Type B pancreatic cell (in vitro differentiated cells): ENCODE measurements at regions not wholly inside any gene's neighbourhood (a gene's known extent, or its start where the extent isn't known, plus 50 kb on each side); places are given as distances from the start of the nearest gene placed in this dataset.

ENCODE experiments used
- DNase-seq: peaks from one replicate; pipeline ENCODE4 v3.0.0; 2021; ENCODE audit warnings: mixed read lengths; ENCODE audit not compliant: unreplicated experiment; ENCODE audit errors: extremely low spot score
- H3K27ac Mint-ChIP-seq: 2 replicates; pipeline ENCODE4 v1.8.0; 2021; ENCODE audit warnings: mild to moderate bottlenecking, mixed read lengths
- H3K27me3 Mint-ChIP-seq: 2 replicates; pipeline ENCODE4 v1.8.0; 2021; ENCODE audit warnings: mixed read lengths
- H3K36me3 Mint-ChIP-seq: 2 replicates; pipeline ENCODE4 v1.8.0; 2021; ENCODE audit warnings: mixed read lengths
- H3K4me1 Mint-ChIP-seq: one replicate; pipeline ENCODE4 v1.8.0; 2021; ENCODE audit warnings: mixed read lengths; ENCODE audit not compliant: unreplicated experiment
- H3K4me3 Mint-ChIP-seq: 2 replicates; pipeline ENCODE4 v1.8.0; 2021; ENCODE audit warnings: mild to moderate bottlenecking, mixed read lengths
- H3K9me3 Mint-ChIP-seq: 2 replicates; pipeline ENCODE4 v1.8.0; 2021; ENCODE audit warnings: mixed read lengths
- TF ChIP-seq, protein P1 (sequence below): fragments of 200-600 bp; sonication (generic); conservative IDR thresholded peaks from 2 replicates; pipeline ENCODE4 v1.5.0; 2021; ENCODE audit warnings: antibody characterized with exemption, mild to moderate bottlenecking

DNA sequence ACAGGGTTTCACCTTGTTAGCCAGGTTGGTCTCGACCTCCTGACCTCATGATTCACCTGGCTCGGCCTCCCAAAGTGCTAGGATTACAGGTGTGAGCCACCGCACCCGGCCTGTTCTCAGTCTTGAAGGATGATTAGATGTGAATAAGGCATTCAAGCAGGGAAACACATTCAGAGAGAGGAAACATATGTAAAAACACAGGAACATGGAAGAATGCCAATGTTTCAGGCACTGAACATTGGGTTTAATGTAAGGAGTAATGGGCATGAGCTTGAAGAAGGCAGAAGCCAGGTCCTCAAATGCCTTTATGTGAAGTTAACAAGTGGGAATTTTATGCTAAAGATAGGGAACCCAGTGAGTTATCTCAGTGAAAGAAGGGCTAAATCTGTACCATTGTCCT lies 74.3 kb downstream of the ARL4A start:
- Mint-ChIP-seq H3K9me3 (peaks cover 7% of the 10 kb centered on the region), H3K4me1 (peaks cover 6% of the 10 kb centered on the region), H3K4me3 (no peak overlapping the region), H3K27me3 (peaks cover 4% of the 10 kb centered on the region), H3K27ac (no peak overlapping the region), H3K36me3 (no peaks in the 10 kb centered on the region)
- no peak for DNase-seq
- TF ChIP-seq, protein P1, sequence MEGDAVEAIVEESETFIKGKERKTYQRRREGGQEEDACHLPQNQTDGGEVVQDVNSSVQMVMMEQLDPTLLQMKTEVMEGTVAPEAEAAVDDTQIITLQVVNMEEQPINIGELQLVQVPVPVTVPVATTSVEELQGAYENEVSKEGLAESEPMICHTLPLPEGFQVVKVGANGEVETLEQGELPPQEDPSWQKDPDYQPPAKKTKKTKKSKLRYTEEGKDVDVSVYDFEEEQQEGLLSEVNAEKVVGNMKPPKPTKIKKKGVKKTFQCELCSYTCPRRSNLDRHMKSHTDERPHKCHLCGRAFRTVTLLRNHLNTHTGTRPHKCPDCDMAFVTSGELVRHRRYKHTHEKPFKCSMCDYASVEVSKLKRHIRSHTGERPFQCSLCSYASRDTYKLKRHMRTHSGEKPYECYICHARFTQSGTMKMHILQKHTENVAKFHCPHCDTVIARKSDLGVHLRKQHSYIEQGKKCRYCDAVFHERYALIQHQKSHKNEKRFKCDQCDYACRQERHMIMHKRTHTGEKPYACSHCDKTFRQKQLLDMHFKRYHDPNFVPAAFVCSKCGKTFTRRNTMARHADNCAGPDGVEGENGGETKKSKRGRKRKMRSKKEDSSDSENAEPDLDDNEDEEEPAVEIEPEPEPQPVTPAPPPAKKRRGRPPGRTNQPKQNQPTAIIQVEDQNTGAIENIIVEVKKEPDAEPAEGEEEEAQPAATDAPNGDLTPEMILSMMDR: no peak

DNA sequence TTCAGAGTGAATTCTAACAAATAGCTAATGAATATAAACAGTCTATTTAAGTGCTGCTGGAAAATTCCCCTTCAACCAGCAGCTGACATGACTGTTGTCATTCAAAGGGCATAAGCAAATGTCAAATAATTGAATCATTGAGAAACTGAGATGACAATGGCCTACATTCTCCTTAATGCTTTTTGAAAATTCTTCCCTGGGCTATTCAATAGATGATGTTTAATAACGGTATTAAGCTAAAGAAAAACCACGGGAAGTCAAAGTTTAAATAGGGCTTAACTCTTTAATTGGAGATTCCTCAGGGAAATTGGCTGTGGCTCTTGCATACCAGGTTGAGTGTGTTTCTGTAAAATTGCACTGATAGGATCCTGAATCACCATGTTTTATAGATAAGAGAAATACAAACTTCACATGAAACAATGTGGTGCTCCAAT lies 77.0 kb downstream of the ARL4A start:
- no peak for DNase-seq

DNA sequence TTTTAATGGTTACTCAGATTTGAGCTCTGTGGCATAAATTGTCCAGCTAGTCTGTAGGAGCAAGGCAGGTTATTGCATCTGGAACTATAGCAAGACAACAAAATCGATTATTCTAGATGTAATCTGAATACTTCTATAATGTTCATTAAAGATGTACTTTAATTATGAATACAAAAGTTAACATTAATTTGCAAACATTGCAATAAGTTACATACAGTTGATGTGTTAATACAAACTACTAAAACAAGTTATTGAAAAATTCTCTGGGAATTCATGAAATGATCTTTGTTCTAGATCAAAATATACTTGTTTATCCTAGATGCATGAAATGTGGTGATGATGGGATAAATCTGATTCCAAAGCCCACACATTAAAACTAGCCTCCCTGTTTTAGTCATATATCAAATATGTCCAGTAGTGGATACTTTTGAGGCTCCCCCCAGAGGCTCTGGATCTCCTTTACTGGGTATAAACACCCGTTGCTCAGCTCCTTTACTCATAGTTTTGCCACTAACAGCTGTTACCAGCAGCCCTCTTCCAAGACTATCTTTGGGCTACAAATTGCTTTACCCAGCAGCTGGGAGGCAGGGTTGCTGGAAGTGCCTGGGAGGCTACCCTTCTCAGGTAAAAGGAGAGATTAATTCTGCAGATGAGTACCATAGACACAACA lies 78.1 kb downstream of the ARL4A start:
- peaks cover 10% of the 10 kb centered on the region for H3K4me1 Mint-ChIP-seq
- no peak for DNase-seq
- H3K27me3 Mint-ChIP-seq: peaks cover 4% of the 10 kb centered on the region
- no peaks in the 10 kb centered on the region for H3K9me3 Mint-ChIP-seq
- H3K4me3 Mint-ChIP-seq: no peak overlapping the region
- no peak overlapping the region for H3K27ac Mint-ChIP-seq
- TF ChIP-seq, protein P1: no peak
- no peaks in the 10 kb centered on the region for H3K36me3 Mint-ChIP-seq

More for the DNA sequence above, 77.0 kb downstream of the ARL4A start:
- TF ChIP-seq, protein P1: no peak
- Mint-ChIP-seq H3K4me1 (peaks cover 3% of the 10 kb centered on the region), H3K4me3 (no peak overlapping the region), H3K27ac (no peak overlapping the region), H3K27me3 (peaks cover 4% of the 10 kb centered on the region), H3K9me3 (peaks cover 7% of the 10 kb centered on the region), H3K36me3 (no peaks in the 10 kb centered on the region)

DNA sequence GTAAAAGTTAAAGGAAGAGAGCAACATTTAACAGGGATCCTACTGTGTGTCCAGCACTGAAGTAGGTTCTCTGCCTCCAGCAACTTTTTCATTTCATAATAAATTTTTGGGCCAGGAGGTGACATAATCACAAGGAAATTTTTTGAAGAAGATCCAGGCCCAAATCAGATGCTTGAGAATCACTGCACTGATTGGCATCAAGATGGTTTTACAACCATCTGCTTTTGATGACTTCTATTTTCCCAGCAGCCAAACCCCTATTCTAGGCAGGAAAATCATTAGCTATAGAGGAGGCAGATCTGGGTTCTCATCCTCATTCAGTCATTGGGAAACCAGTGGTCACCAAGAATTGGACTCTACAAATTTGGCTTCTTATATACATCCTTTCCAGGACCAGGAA lies 79.0 kb downstream of the ARL4A start:
- H3K4me3 Mint-ChIP-seq: no peak overlapping the region
- H3K36me3 Mint-ChIP-seq: no peaks in the 10 kb centered on the region

DNA sequence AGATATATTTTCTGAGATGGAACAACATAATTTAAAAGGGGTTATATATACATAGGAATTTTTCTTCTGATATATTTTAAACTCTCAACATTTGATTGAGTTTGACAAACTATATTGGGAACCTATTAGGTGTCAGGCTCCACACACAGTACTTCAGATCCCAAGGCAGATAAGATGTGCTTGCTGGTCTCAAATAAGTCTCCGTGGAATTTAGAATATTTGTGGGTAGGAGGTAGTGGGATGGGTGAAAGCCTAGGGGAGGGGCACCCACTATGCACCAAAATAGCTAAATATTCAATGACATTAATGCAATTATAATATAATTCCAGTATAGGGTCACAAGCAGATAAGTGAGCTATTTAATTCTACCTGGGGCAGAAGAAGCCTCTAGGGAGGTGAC lies 81.5 kb downstream of the ARL4A start:
- Mint-ChIP-seq H3K9me3 (peaks cover 13% of the 10 kb centered on the region), H3K27ac (no peak overlapping the region), H3K36me3 (peaks cover 10% of the 10 kb centered on the region), H3K27me3 (peaks cover 4% of the 10 kb centered on the region), H3K4me3 (no peak overlapping the region), H3K4me1 (peaks cover 20% of the 10 kb centered on the region)
- TF ChIP-seq, protein P1: no peak
- no peak for DNase-seq

More for the DNA sequence above, 79.0 kb downstream of the ARL4A start:
- Mint-ChIP-seq H3K27me3 (peaks cover 4% of the 10 kb centered on the region), H3K27ac (no peak overlapping the region), H3K4me1 (peaks cover 17% of the 10 kb centered on the region), H3K9me3 (no peaks in the 10 kb centered on the region)
- TF ChIP-seq, protein P1: no peak
- no peak for DNase-seq

DNA sequence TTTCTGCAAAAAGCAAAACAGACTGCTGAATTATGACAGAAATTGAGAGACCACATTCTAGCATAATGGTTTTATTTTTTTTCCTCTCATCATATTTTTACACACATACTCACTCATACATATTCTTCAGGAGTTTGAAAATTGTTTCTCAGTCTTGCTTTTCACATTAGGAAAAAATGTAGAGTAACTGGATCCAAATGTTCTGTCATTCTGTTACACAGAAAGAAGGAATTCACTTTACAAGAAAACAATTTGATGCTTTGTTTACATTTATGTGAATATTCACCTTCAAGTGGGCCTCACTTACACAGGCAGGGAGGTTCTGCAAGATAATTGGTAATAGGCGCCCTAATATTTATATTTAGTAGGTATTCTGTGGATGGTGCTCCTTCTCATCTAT lies 82.0 kb downstream of the ARL4A start:
- no peak overlapping the region for H3K4me3 Mint-ChIP-seq
- TF ChIP-seq, protein P1: no peak

More for the DNA sequence above, 82.0 kb downstream of the ARL4A start:
- peaks cover 20% of the 10 kb centered on the region for H3K4me1 Mint-ChIP-seq
- H3K27me3 Mint-ChIP-seq: peaks cover 4% of the 10 kb centered on the region
- H3K9me3 Mint-ChIP-seq: peaks cover 13% of the 10 kb centered on the region
- DNase-seq: no peak
- peaks cover 10% of the 10 kb centered on the region for H3K36me3 Mint-ChIP-seq
- no peak overlapping the region for H3K27ac Mint-ChIP-seq
